ENCODE measurements at regions not wholly inside any gene's neighbourhood (a gene's known extent, or its start where the extent isn't known, plus 50 kb on each side); places are given as distances from the start of the nearest gene placed in this dataset.

DNA sequence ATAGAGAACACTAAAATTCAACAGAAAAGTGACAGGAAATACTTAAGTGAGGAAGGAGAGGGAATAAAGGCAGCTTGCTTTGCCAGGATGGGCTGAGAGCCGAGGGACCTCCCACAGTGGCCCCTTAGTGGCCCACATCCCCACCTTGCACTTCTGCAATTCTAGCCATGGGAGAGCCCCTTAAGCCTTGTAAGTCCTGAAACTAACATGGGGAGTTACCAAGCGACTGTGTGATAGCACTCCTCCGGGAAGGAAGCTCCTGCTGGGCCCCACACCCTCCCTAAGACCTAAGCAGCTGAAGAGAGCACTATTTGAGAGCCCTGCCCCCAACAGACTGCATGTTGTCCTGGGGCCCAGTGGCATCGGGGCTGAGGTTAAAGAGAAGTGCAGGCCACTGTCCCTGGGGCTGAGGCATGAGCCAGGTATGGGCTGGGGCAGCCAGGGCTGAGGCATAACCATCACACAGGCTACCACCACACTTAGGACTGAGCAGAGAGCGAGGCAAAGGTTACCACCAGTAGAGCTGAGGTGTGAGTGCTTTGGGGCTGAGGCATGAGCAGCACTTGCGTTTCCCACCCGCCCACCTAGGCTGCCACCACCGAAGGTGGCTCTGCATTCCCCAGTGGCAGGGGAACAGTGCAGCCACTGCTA is 301.8 kb upstream of the TRPC7 start:
- TF ChIP-seq, protein P1, sequence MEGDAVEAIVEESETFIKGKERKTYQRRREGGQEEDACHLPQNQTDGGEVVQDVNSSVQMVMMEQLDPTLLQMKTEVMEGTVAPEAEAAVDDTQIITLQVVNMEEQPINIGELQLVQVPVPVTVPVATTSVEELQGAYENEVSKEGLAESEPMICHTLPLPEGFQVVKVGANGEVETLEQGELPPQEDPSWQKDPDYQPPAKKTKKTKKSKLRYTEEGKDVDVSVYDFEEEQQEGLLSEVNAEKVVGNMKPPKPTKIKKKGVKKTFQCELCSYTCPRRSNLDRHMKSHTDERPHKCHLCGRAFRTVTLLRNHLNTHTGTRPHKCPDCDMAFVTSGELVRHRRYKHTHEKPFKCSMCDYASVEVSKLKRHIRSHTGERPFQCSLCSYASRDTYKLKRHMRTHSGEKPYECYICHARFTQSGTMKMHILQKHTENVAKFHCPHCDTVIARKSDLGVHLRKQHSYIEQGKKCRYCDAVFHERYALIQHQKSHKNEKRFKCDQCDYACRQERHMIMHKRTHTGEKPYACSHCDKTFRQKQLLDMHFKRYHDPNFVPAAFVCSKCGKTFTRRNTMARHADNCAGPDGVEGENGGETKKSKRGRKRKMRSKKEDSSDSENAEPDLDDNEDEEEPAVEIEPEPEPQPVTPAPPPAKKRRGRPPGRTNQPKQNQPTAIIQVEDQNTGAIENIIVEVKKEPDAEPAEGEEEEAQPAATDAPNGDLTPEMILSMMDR (IDR thresholded peaks at IDR 0.05; ENCODE audit: low read depth, low read length) = no peak
- in situ Hi-C loops (cut with HindIII; ENCODE audit: low sequenced_read_pairs) = no loop called here

DNA sequence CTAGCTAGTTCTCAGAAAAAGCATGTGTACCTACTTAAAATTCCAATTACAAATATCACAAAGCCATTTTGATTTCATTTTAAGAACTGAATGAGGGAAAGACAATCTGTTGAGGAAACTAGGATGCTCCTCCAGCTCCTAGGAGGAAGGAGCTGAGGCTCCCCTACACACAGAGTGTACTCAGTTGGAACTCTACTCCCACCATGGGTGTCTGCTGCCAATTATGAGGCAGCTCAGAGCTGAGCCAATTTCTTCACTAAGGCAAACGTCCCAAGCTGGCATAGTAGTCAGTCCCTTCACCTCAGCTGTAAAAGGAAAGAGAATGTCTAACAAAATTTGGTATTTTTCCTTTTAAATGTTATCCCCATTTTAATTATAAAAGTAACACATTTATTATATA is 300.0 kb upstream of the TRPC7 start:
- H3K4me3 ChIP-seq (ENCODE audit: low read depth, low read length) = no peak overlapping the region
- no peak for DNase-seq (ENCODE audit: low read depth, low spot score)
- TF ChIP-seq, protein P1 (IDR thresholded peaks at IDR 0.05; ENCODE audit: low read depth, low read length) = no peak
- in situ Hi-C loops (cut with HindIII; ENCODE audit: low sequenced_read_pairs) = no loop called here

More for the DNA sequence above, 301.8 kb upstream of the TRPC7 start:
- H3K4me3 ChIP-seq (ENCODE audit: low read depth, low read length) = no peak overlapping the region
- no peak for DNase-seq (ENCODE audit: low read depth, low spot score)

DNA sequence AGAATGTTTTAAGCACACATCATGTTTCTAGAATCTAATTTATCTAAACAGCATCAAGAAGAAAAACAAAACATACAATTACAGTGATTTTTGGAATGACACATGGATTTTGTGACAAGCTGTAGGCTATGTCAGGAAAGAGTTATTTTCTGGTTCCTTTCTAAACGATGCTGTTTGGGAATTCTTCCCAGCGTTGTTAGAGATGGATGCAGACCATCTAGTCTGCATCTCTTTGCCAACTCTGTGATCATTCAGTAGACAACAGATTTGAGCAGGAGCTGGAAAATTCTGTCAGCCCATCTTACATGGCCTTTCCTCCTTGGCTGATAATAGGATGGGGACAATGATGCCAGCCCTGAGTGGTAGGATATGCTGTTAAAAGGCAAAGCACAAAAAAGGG is 295.7 kb upstream of the TRPC7 start:
- DNase-seq (ENCODE audit: low read depth, low spot score) = no peak
- TF ChIP-seq, protein P1 (IDR thresholded peaks at IDR 0.05; ENCODE audit: low read depth, low read length) = no peak
- in situ Hi-C loops (cut with HindIII; ENCODE audit: low sequenced_read_pairs) = no loop called here
- no peak overlapping the region for H3K4me3 ChIP-seq (ENCODE audit: low read depth, low read length)

DNA sequence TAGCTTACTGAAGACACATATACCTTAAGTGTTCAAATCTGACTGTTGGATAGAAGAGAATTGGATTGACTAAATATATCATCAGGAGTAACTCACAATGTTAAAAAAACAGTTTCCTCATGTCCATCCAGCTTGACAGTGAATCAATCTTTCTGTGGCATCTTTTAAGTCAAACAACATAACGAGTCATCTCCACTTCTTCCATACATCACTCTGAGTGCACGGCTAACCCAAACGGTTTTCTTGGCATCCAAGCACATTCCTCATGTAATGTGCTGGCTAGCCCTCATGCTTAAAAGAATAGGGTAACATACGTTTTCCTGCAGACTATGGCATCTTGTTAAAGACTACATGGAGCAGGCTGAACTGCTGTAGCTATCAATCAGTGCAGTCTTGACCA is 291.5 kb upstream of the TRPC7 start:
- TF ChIP-seq, protein P1 (IDR thresholded peaks at IDR 0.05; ENCODE audit: low read depth, low read length) = no peak
- no peak overlapping the region for H3K4me3 ChIP-seq (ENCODE audit: low read depth, low read length)
- in situ Hi-C loops (cut with HindIII; ENCODE audit: low sequenced_read_pairs) = no loop called here
- no peak for DNase-seq (ENCODE audit: low read depth, low spot score)

DNA sequence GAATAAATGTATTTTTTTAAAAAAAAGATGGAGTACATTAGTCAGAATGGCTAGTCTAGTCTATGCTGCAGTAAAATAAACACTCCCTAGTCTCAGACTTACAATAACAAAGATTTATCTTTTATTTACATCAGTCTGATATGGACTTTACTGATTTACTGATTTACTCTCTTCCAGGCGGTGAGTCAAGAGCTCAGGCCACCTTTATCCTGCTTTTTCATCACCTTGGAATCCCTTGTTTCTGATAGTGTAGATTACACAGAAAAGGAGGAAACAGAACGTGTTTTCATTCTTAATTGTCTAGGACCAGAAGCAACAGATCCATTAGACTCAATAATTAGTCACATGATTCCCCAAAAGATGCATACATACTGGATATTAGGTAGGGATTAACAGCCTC is 290.1 kb upstream of the TRPC7 start:
- H3K4me3 ChIP-seq (ENCODE audit: low read depth, low read length) = no peak overlapping the region
- no peak for DNase-seq (ENCODE audit: low read depth, low spot score)
- TF ChIP-seq, protein P1 (IDR thresholded peaks at IDR 0.05; ENCODE audit: low read depth, low read length) = no peak
- in situ Hi-C loops (cut with HindIII; ENCODE audit: low sequenced_read_pairs) = no loop called here

DNA sequence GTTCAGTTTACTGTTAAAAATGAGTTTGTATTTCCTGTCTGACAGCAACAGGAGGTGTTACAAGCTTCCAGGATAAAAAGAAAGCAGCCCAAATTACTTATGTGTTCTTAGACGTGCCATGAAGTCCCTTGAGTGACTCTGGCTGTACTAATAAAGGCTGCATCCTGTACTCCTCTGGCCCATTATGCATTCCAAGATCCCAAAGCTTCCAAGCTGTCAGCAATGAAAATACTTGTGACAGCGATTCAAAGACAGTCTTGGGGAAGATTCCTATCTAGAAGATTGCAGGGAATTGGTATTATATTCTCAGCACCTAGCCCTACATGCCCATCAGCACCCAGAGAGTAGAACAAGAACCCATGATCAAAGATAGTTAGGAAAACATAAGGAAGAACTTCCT is 281.6 kb upstream of the TRPC7 start:
- no peak overlapping the region for H3K4me3 ChIP-seq (ENCODE audit: low read depth, low read length)
- TF ChIP-seq, protein P1 (IDR thresholded peaks at IDR 0.05; ENCODE audit: low read depth, low read length) = no peak
- DNase-seq (ENCODE audit: low read depth, low spot score) = no peak
- in situ Hi-C loops (cut with HindIII; ENCODE audit: low sequenced_read_pairs) = no loop called here
